ENCODE measurements at regions not wholly inside any gene's neighbourhood (a gene's known extent, or its start where the extent isn't known, plus 50 kb on each side); places are given as distances from the start of the nearest gene placed in this dataset.

- no peak overlapping the region for H3K9ac ChIP-seq (ENCODE audit: extremely low read depth, insufficient read length, low read length)
- no peak overlapping the region for H3K4me3 Mint-ChIP-seq
- no peak overlapping the region for H4K91ac ChIP-seq (ENCODE audit: insufficient read length, low read depth, low read length)
- H3K27me3 ChIP-seq (ENCODE audit: insufficient read depth, low read length): no peaks in the 10 kb centered on the region
- H4K5ac ChIP-seq (ENCODE audit: insufficient read length, low read depth, low read length): no peak overlapping the region
- no peak overlapping the region for H3K23ac ChIP-seq (ENCODE audit: insufficient read length, low read depth, low read length)
- no peak for DNase-seq
- no peak overlapping the region for H2BK12ac ChIP-seq (ENCODE audit: insufficient read length, low read depth, low read length)
- no peak overlapping the region for H3T11ph ChIP-seq (ENCODE audit: low read length)
- no peaks in the 10 kb centered on the region for H3K79me1 ChIP-seq (ENCODE audit: insufficient read depth, low read depth, low read length, poor library complexity, severe bottlenecking)
- H2BK5ac ChIP-seq (ENCODE audit: insufficient read length, low read length): no peak overlapping the region
- no peak overlapping the region for H2BK15ac ChIP-seq (ENCODE audit: low read depth, low read length)
- no peak overlapping the region for H3K18ac ChIP-seq (ENCODE audit: insufficient read length, low read depth, low read length)
- no peaks in the 10 kb centered on the region for H3K79me2 ChIP-seq (ENCODE audit: insufficient read depth, low read length)
- H4K8ac ChIP-seq (replicated peaks; ENCODE audit: insufficient read length, low read depth, low read length): no peak overlapping the region
- no peaks in the 10 kb centered on the region for H3K9me3 Mint-ChIP-seq
- no peak overlapping the region for H3K14ac ChIP-seq (ENCODE audit: insufficient read depth, low read length)
- no peak overlapping the region for H2AFZ ChIP-seq (ENCODE audit: low read length)
- no peaks in the 10 kb centered on the region for H3K9me3 ChIP-seq (ENCODE audit: control insufficient read depth, low read depth, low read length)
- no CpG with 5 or more reads among the region's 3 CpGs for WGBS (ENCODE audit: extremely low coverage, insufficient read length, low lambda C conversion rate)
- no peak overlapping the region for H3K4ac ChIP-seq (ENCODE audit: low read depth, low read length)
- H3K27me3 Mint-ChIP-seq (ENCODE audit: low read depth): no peaks in the 10 kb centered on the region; the same call in 1 of the 2 replicates
- no peak overlapping the region for H3K4me2 ChIP-seq (ENCODE audit: insufficient read depth, insufficient read length, low read length)
- no peak overlapping the region for H3K27ac Mint-ChIP-seq
- no peak overlapping the region for H2BK120ac ChIP-seq (ENCODE audit: low read depth, low read length, poor library complexity, severe bottlenecking)
- H3K36me3 Mint-ChIP-seq (ENCODE audit: insufficient read depth in 1 of 3, low read depth in 3 of 3): no peaks in the 10 kb centered on the region
- H2AK5ac ChIP-seq (ENCODE audit: insufficient read length, low read length): no peak overlapping the region
- H3K23me2 ChIP-seq (ENCODE audit: insufficient read length, low read depth, low read length, poor library complexity, severe bottlenecking): no peaks in the 10 kb centered on the region
- no peaks in the 10 kb centered on the region for H4K20me1 ChIP-seq (ENCODE audit: control insufficient read depth, insufficient read depth, insufficient read length)
- no peak overlapping the region for H3K56ac ChIP-seq (ENCODE audit: insufficient read length, low read depth, low read length)
- H3K4me1 Mint-ChIP-seq: peaks cover 11 to 14% of the 10 kb centered on the region in 2 experiments
- H3K27ac ChIP-seq (ENCODE audit: insufficient read length, low read depth, low read length): no peak overlapping the region
- TF ChIP-seq, protein P1, sequence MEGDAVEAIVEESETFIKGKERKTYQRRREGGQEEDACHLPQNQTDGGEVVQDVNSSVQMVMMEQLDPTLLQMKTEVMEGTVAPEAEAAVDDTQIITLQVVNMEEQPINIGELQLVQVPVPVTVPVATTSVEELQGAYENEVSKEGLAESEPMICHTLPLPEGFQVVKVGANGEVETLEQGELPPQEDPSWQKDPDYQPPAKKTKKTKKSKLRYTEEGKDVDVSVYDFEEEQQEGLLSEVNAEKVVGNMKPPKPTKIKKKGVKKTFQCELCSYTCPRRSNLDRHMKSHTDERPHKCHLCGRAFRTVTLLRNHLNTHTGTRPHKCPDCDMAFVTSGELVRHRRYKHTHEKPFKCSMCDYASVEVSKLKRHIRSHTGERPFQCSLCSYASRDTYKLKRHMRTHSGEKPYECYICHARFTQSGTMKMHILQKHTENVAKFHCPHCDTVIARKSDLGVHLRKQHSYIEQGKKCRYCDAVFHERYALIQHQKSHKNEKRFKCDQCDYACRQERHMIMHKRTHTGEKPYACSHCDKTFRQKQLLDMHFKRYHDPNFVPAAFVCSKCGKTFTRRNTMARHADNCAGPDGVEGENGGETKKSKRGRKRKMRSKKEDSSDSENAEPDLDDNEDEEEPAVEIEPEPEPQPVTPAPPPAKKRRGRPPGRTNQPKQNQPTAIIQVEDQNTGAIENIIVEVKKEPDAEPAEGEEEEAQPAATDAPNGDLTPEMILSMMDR (conservative IDR thresholded peaks at IDR 0.05): no peak
- H2BK20ac ChIP-seq (ENCODE audit: low read depth, low read length, poor library complexity, severe bottlenecking): no peak overlapping the region
- no peaks in the 10 kb centered on the region for H3K4me1 ChIP-seq (ENCODE audit: insufficient read depth, low read length)
Measured at GRCh38 chr9:16345902-16346301, 524.6 kb downstream of the BNC2 start.
